HEK293T (cell line): ENCODE measurements at regions not wholly inside any gene's neighbourhood (a gene's known extent, or its start where the extent isn't known, plus 50 kb on each side); places are given as distances from the start of the nearest gene placed in this dataset.

Experiments
- CTCF ChIA-PET: fragments of 350-600 bp; formaldehyde crosslinking; extraction: SDS; loops from one replicate; lab custom pipeline; 2021; ENCODE audit warnings: antibody characterized with exemption, inconsistent platforms; lab: Yijun Ruan, JAX
- POLR2A ChIA-PET: fragments of 350-600 bp; formaldehyde crosslinking; extraction: SDS; loops from one replicate; lab custom pipeline; 2020; ENCODE audit warnings: antibody characterized with exemption, inconsistent platforms; lab: Yijun Ruan, JAX
- DNase-seq: peaks from one replicate; pipeline ENCODE4 v3.0.0; 2012; ENCODE audit warnings: mixed read lengths; ENCODE audit errors: extremely low spot score
- ARNT ChIP-seq: fragments of 450-650 bp; IDR thresholded peaks from 2 replicates; pipeline ENCODE4 v1.6.1; 2017; ENCODE audit warnings: mild to moderate bottlenecking
- BHLHE40 ChIP-seq: fragments of 450-650 bp; IDR thresholded peaks from 2 replicates; pipeline ENCODE4 v1.6.1; 2016; ENCODE audit warnings: mild to moderate bottlenecking, moderate library complexity, borderline replicate concordance
- CTBP1 ChIP-seq: fragments of 450-650 bp; IDR thresholded peaks from 2 replicates; pipeline ENCODE4 v1.6.1; 2016; ENCODE audit warnings: borderline replicate concordance
- ELF4 ChIP-seq: fragments of 450-650 bp; IDR thresholded peaks from 2 replicates; pipeline ENCODE4 v1.6.1; 2017; ENCODE audit warnings: antibody characterized with exemption
- FOXA1 ChIP-seq: fragments of 450-650 bp; IDR thresholded peaks from 2 replicates; pipeline ENCODE4 v1.6.1; 2016; ENCODE audit warnings: mild to moderate bottlenecking
- FOXK2 ChIP-seq: fragments of 450-650 bp; IDR thresholded peaks from 2 replicates; pipeline ENCODE4 v1.6.1; 2016; ENCODE audit warnings: mild to moderate bottlenecking
- FOXM1 ChIP-seq: fragments of 450-650 bp; IDR thresholded peaks from 2 replicates; pipeline ENCODE4 v1.6.1; 2017; ENCODE audit warnings: mild to moderate bottlenecking, borderline replicate concordance
- HDGF ChIP-seq: fragments of 450-650 bp; IDR thresholded peaks from 2 replicates; pipeline ENCODE4 v1.6.1; 2017; ENCODE audit warnings: antibody characterized with exemption, borderline replicate concordance
- L3MBTL2 ChIP-seq: fragments of 450-650 bp; conservative IDR thresholded peaks from 2 replicates; pipeline ENCODE4 v1.6.1; 2016; ENCODE audit warnings: mild to moderate bottlenecking
- LEF1 ChIP-seq: fragments of 450-650 bp; IDR thresholded peaks from 2 replicates; pipeline ENCODE4 v1.6.1; 2017; ENCODE audit warnings: mild to moderate bottlenecking, borderline replicate concordance
- NFRKB ChIP-seq: fragments of 450-650 bp; IDR thresholded peaks from 2 replicates; pipeline ENCODE4 v1.6.1; 2016; ENCODE audit warnings: mild to moderate bottlenecking, moderate library complexity
- SP1 ChIP-seq: fragments of 450-650 bp; IDR thresholded peaks from 2 replicates; pipeline ENCODE4 v1.6.1; 2017
- SUZ12 ChIP-seq: fragments of 450-650 bp; IDR thresholded peaks from 2 replicates; pipeline ENCODE4 v1.6.1; 2016; ENCODE audit warnings: mild to moderate bottlenecking
- TARDBP ChIP-seq: fragments of 450-650 bp; IDR thresholded peaks from 2 replicates; pipeline ENCODE4 v1.6.1; 2016
- ZNF384 ChIP-seq: fragments of 450-650 bp; IDR thresholded peaks from 2 replicates; pipeline ENCODE4 v1.6.1; 2016
- TF ChIP-seq, protein P1 (sequence below): fragments of 450-650 bp; IDR thresholded peaks from 2 replicates; pipeline ENCODE4 v1.6.1; 2016

- POLR2A ChIA-PET = no interaction called here
- no peak for TF ChIP-seq L3MBTL2
- no peak for DNase-seq
- CTCF ChIA-PET = no interaction called here
Observed at GRCh38 chr2:6495466-6495865, 370.2 kb downstream of the CMPK2 start.

DNA sequence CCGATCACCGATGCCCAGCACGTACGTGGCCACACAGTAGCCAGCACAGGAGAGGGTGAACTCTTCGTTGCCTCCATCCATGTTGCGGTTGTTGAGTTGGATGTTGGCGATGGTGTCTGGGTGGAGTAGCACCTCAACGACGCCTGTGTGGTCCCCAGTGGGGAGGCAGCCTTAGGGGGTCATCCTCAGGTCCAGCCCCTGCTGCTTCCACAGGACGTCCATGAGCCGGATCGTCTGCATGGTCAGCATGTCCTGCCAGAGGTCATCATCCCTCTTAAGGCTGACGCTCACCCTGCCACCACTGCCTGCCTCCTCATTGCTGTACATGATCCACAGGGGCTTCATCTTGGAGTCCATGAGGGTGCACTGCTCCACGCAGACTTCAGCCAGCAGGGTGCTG lies 369.3 kb downstream of the CMPK2 start:
- POLR2A ChIA-PET = no interaction called here
- CTCF ChIA-PET = no interaction called here
- DNase-seq = no peak
- TF ChIP-seq ZNF384 (no peak), BHLHE40 (no peak), ELF4 (no peak), HDGF (no peak), FOXK2 (no peak), FOXA1 (no peak), CTBP1 (no peak), L3MBTL2 (no peak), NFRKB (no peak), TARDBP (no peak), LEF1 (no peak), ARNT (no peak), SP1 (no peak)
- TF ChIP-seq, protein P1, sequence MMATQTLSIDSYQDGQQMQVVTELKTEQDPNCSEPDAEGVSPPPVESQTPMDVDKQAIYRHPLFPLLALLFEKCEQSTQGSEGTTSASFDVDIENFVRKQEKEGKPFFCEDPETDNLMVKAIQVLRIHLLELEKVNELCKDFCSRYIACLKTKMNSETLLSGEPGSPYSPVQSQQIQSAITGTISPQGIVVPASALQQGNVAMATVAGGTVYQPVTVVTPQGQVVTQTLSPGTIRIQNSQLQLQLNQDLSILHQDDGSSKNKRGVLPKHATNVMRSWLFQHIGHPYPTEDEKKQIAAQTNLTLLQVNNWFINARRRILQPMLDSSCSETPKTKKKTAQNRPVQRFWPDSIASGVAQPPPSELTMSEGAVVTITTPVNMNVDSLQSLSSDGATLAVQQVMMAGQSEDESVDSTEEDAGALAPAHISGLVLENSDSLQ = no peak

DNA sequence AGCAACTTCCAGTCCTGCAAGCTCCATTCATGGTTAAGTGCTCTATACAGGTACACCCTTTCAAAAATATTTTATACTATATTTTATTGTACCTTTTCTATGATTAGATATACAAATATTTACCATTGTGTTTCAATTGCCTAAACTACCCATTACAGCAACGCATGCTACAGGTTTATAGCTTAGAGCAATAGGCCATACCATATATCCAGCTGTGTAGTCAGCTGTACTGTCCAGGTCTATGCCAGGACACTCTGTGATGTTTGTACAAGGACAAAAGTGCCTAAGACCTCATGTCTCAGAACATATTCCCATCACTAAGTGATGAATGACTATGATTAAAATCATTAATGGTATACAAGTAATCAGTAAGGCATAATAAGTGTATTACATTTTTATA lies 368.7 kb downstream of the CMPK2 start:
- TF ChIP-seq ZNF384 (no peak), FOXA1 (no peak)
- no peak for DNase-seq
- ChIA-PET POLR2A (no interaction called here), CTCF (no interaction called here)

DNA sequence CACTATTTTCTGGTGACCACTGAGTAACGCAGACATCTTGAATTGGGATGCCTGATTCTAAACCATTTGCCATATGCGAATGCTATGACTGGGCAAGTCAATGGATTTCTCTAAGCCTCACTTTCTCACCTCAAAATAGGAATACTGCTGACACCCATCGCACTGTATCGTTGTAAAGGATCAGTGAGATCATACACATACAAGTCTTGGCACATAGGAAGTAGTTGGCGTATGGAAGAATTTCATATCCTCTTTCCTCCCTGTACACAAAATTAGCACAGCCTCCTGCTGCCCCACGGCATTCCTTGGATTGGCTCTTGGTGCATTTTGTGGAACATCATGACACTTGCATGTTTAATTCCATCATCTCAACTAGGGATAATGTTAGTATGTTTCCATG lies 366.9 kb downstream of the CMPK2 start:
- no peak for TF ChIP-seq HDGF
- ChIA-PET POLR2A (no interaction called here), CTCF (no interaction called here)
- DNase-seq = no peak

DNA sequence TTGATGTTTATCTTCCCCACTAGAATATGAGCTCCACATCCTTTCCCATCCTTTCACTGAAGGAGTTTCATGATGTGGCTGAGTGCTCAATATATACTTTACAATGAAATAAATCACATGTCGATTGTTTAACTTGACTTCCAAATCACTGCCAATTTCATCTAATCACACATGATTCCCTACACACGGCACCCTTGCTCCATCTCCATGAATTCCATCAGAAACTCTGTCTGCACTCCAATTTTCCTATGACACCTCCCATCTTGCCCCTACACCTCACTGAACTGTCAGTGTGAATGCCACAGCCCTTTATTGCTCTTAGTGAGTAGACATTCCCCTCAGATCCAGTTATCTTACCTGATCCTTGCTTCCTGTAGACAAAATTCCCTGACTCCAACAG lies 366.0 kb downstream of the CMPK2 start:
- ChIA-PET POLR2A (no interaction called here), CTCF (no interaction called here)
- no peak for TF ChIP-seq FOXK2
- no peak for TF ChIP-seq CTBP1
- TF ChIP-seq SP1 = no peak
- no peak for DNase-seq

- TF ChIP-seq ELF4 (no peak), ZNF384 (no peak), FOXA1 (no peak), CTBP1 (no peak), L3MBTL2 (no peak), TARDBP (no peak), BHLHE40 (no peak), FOXK2 (no peak), FOXM1 (no peak), HDGF (no peak), LEF1 (no peak), SUZ12 (no peak), ARNT (no peak)
- POLR2A ChIA-PET = no interaction called here
- DNase-seq = no peak
- CTCF ChIA-PET = no interaction called here
Observed at GRCh38 chr2:6506361-6506794, 359.3 kb downstream of the CMPK2 start.

- POLR2A ChIA-PET = no interaction called here
- no peak for DNase-seq
- CTCF ChIA-PET = no interaction called here
- TF ChIP-seq TARDBP (no peak), SUZ12 (no peak), ELF4 (no peak), NFRKB (no peak), ZNF384 (no peak), FOXA1 (no peak)
- TF ChIP-seq, protein P1 = no peak
Observed at GRCh38 chr2:6506859-6507258, 358.8 kb downstream of the CMPK2 start.

DNA sequence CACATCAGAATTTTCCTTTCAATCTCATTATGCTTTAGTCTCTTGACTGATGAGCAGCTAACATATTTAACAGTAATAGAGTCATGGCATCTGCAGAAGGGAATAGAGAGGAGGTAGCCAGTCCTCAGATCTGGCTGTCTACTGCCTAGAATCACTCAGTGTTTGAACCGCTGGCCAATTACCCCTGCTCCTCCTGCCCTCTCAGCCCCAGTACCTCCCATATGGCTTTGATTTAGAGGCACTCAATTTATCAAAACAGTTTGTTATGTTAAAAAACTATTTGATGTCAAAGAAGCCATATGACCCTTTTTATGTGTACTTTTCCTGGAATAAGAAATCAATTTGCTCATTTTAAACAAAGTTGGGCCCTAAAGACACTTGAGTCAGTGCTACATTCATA lies 355.2 kb downstream of the CMPK2 start:
- no peak for DNase-seq
- TF ChIP-seq LEF1 (no peak), HDGF (no peak), BHLHE40 (no peak), SP1 (no peak), NFRKB (no peak), FOXM1 (no peak), ZNF384 (no peak)
- POLR2A ChIA-PET = no interaction called here
- CTCF ChIA-PET = no interaction called here

DNA sequence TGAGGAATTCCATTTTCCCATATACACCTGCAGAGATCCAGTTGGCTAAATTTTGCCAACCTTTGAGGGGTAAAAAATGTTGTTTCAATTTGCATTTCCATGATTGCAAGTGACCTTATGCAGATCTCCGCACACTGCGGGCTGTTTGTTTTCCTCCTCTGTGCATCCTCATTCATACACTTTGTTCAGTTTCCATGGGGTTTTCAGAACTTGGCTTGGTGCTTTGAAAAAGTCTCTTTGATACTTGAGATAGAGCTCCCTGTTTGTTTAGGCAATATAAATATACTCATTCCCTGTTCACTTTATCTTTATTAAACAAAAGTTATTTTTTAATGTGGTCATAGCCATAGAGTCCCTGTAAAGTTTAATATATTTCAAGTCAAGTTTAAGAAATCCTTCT lies 353.1 kb downstream of the CMPK2 start:
- POLR2A ChIA-PET = no interaction called here
- CTCF ChIA-PET = no interaction called here
- DNase-seq = no peak
- TF ChIP-seq ZNF384 (no peak), ARNT (no peak), BHLHE40 (no peak), FOXM1 (no peak), HDGF (no peak), ELF4 (no peak), FOXK2 (no peak), FOXA1 (no peak)
- TF ChIP-seq, protein P1 = no peak
